B cell (primary cell): ENCODE measurements at regions not wholly inside any gene's neighbourhood (a gene's known extent, or its start where the extent isn't known, plus 50 kb on each side); places are given as distances from the start of the nearest gene placed in this dataset.

Source experiments
- EZH2 ChIP-seq: IDR thresholded peaks from 2 replicates; pipeline ENCODE4 v1.6.1; 2012; ENCODE audit warnings: borderline replicate concordance, low read depth, mild to moderate bottlenecking, moderate library complexity, low read length; ENCODE audit not compliant: insufficient read depth, poor library complexity, severe bottlenecking
- TF ChIP-seq, protein P1 (sequence below): fragments of 200-600 bp; IDR thresholded peaks from one replicate; pipeline ENCODE4 v1.8.0; 2022; ENCODE audit warnings: antibody characterized with exemption, mild to moderate bottlenecking

DNA sequence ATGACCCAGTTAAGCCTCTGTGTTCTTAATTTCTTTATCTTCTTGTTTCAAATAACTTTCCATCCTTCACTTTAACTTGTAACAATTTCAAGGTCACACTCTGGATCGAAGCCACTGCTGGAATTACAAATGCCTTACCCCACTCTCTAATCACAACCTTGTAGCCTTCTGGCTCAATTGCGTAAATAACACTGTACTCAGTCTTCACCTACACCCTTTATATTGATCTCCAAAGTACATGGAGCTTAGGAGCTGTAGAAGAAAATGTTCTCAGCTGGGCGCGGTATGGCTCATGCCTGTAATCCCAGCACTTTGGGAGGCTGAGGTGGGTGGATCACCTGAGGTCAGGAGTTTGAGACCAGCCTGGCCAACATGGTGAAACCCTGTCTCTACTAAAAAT lies 164.3 kb upstream of the NPSR1 start:
- TF ChIP-seq, protein P1, sequence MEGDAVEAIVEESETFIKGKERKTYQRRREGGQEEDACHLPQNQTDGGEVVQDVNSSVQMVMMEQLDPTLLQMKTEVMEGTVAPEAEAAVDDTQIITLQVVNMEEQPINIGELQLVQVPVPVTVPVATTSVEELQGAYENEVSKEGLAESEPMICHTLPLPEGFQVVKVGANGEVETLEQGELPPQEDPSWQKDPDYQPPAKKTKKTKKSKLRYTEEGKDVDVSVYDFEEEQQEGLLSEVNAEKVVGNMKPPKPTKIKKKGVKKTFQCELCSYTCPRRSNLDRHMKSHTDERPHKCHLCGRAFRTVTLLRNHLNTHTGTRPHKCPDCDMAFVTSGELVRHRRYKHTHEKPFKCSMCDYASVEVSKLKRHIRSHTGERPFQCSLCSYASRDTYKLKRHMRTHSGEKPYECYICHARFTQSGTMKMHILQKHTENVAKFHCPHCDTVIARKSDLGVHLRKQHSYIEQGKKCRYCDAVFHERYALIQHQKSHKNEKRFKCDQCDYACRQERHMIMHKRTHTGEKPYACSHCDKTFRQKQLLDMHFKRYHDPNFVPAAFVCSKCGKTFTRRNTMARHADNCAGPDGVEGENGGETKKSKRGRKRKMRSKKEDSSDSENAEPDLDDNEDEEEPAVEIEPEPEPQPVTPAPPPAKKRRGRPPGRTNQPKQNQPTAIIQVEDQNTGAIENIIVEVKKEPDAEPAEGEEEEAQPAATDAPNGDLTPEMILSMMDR = no peak
- no peak for TF ChIP-seq EZH2
